Cardiac fibroblast (primary cell): ENCODE measurements at regions not wholly inside any gene's neighbourhood (a gene's known extent, or its start where the extent isn't known, plus 50 kb on each side); places are given as distances from the start of the nearest gene placed in this dataset.

ENCODE experiments used
- DNase-seq, 2 donors: peaks; one replicate each; pipeline versions ENCODE4 v3.0.0 to v3.0.0-alpha.2; 2010; ENCODE audit warnings: low read depth in 2 of 2
- H3K4me3 ChIP-seq, 2 donors: replicated peaks in 1 of 2; 1 replicate in 1 of 2; 2 replicates in 1 of 2; pipeline ENCODE4 v1.5.1; 2011; ENCODE audit warnings: low read depth in 2 of 2, low read length in 2 of 2, mild to moderate bottlenecking in 2 of 2, moderate library complexity in 1 of 2
- CTCF ChIP-seq: IDR thresholded peaks from one replicate; pipeline ENCODE4 v1.5.1; 2011; ENCODE audit warnings: low read depth, mild to moderate bottlenecking, low read length, inconsistent platforms

- no peak for TF ChIP-seq CTCF
- H3K4me3 ChIP-seq = no peak overlapping the region
- no peak for DNase-seq
These were observed 423.3 kb upstream of the GRM7 start for GRCh38 chr3:6437631-6438030.

- TF ChIP-seq CTCF = no peak
- no peak for DNase-seq
- H3K4me3 ChIP-seq = no peak overlapping the region
These were observed 422.9 kb upstream of the GRM7 start for GRCh38 chr3:6438031-6438430.

GRCh38 chr3:6439226-6439625, 421.7 kb upstream of the GRM7 start:
- no peak for TF ChIP-seq CTCF
- DNase-seq = no peak
- H3K4me3 ChIP-seq = no peak overlapping the region

GRCh38 chr3:6439824-6440223, 421.1 kb upstream of the GRM7 start:
- no peak overlapping the region for H3K4me3 ChIP-seq
- DNase-seq = no peak
- no peak for TF ChIP-seq CTCF

GRCh38 chr3:6444888-6445658, 415.8 kb upstream of the GRM7 start:
- no peak for TF ChIP-seq CTCF
- DNase-seq = no peak
- H3K4me3 ChIP-seq = no peak overlapping the region

GRCh38 chr3:6447166-6447801, 413.6 kb upstream of the GRM7 start:
- DNase-seq = no peak
- H3K4me3 ChIP-seq = no peak overlapping the region
- TF ChIP-seq CTCF = no peak
